ENCODE measurements at regions not wholly inside any gene's neighbourhood (a gene's known extent, or its start where the extent isn't known, plus 50 kb on each side); places are given as distances from the start of the nearest gene placed in this dataset.
A peak's percentile ranks its signal among the peaks of the same experiment; 100 is the strongest.

DNA sequence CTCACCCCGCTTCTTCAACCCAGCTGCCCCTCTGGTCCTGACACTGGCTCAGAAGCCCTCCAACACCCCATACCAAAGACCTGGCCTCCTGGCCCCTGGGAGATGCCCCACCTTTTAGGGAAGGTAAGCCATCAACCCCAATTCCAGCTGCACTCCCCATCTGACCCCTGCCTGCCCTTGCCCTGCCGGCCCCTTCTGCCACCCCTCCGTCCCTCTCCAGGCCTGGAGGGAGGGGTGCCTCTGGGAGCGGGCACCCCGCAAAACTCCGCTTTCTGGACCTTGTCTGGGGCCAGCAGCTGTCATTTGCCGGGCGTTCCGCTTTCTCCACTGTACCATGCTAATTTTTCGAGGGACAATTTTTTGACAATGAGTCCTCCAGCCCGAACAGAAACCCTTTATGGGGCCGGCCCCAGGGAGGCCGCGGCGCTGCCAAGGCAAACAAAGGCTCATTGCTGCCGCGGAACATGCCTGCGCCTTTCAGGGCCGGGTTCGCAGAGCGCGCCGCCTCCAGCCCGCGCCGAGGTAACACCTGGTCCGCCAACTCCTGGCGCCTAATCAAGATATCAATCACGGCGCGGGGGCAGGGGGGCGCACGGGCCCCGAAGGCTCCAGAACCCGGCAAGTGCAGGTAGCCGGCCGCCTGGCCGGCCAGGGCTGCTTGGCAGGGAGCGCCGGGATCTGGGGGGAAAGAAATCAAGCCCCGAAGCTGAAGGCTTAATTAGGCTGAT lies 96.0 kb downstream of the INHBB start (continued):
- TF ChIP-seq HOXA3 (CRISPR knock-in tag; IDR thresholded peaks at IDR 0.05) (peak; percentile 67; the same call in 1 of the 2 replicates), FOXC1 (CRISPR knock-in tag; IDR thresholded peaks at IDR 0.05; ENCODE audit: borderline replicate concordance) (no peak), ARNT2 (CRISPR knock-in tag; IDR thresholded peaks at IDR 0.05; ENCODE audit: low read depth) (no peak), POGZ (CRISPR knock-in tag; IDR thresholded peaks at IDR 0.05) (no peak), TBL1XR1 (IDR thresholded peaks at IDR 0.05; ENCODE audit: borderline replicate concordance, low read length, partially characterized antibody) (no peak), ZNF230 (CRISPR knock-in tag; IDR thresholded peaks at IDR 0.05) (no peak), ZFYVE20 (CRISPR knock-in tag; IDR thresholded peaks at IDR 0.05; ENCODE audit: borderline replicate concordance, low read depth) (no peak), ATRX (CRISPR knock-in tag; IDR thresholded peaks at IDR 0.05; ENCODE audit: borderline replicate concordance) (no peak), ZNF605 (CRISPR knock-in tag; IDR thresholded peaks at IDR 0.05) (no peak), ZNF569 (CRISPR knock-in tag; IDR thresholded peaks at IDR 0.05; ENCODE audit: borderline replicate concordance) (no peak)
- TF ChIP-seq, protein P1, sequence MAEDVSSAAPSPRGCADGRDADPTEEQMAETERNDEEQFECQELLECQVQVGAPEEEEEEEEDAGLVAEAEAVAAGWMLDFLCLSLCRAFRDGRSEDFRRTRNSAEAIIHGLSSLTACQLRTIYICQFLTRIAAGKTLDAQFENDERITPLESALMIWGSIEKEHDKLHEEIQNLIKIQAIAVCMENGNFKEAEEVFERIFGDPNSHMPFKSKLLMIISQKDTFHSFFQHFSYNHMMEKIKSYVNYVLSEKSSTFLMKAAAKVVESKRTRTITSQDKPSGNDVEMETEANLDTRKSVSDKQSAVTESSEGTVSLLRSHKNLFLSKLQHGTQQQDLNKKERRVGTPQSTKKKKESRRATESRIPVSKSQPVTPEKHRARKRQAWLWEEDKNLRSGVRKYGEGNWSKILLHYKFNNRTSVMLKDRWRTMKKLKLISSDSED (CRISPR knock-in tag; IDR thresholded peaks at IDR 0.05), result no peak
- TF ChIP-seq, protein P2, sequence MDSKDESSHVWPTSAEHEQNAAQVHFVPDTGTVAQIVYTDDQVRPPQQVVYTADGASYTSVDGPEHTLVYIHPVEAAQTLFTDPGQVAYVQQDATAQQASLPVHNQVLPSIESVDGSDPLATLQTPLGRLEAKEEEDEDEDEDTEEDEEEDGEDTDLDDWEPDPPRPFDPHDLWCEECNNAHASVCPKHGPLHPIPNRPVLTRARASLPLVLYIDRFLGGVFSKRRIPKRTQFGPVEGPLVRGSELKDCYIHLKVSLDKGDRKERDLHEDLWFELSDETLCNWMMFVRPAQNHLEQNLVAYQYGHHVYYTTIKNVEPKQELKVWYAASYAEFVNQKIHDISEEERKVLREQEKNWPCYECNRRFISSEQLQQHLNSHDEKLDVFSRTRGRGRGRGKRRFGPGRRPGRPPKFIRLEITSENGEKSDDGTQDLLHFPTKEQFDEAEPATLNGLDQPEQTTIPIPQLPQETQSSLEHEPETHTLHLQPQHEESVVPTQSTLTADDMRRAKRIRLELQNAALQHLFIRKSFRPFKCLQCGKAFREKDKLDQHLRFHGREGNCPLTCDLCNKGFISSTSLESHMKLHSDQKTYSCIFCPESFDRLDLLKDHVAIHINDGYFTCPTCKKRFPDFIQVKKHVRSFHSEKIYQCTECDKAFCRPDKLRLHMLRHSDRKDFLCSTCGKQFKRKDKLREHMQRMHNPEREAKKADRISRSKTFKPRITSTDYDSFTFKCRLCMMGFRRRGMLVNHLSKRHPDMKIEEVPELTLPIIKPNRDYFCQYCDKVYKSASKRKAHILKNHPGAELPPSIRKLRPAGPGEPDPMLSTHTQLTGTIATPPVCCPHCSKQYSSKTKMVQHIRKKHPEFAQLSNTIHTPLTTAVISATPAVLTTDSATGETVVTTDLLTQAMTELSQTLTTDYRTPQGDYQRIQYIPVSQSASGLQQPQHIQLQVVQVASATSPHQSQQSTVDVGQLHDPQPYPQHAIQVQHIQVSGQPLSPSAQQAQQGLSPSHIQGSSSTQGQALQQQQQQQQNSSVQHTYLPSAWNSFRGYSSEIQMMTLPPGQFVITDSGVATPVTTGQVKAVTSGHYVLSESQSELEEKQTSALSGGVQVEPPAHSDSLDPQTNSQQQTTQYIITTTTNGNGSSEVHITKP (CRISPR knock-in tag; IDR thresholded peaks at IDR 0.05; ENCODE audit: low read depth), result no peak
- TF ChIP-seq, protein P3, sequence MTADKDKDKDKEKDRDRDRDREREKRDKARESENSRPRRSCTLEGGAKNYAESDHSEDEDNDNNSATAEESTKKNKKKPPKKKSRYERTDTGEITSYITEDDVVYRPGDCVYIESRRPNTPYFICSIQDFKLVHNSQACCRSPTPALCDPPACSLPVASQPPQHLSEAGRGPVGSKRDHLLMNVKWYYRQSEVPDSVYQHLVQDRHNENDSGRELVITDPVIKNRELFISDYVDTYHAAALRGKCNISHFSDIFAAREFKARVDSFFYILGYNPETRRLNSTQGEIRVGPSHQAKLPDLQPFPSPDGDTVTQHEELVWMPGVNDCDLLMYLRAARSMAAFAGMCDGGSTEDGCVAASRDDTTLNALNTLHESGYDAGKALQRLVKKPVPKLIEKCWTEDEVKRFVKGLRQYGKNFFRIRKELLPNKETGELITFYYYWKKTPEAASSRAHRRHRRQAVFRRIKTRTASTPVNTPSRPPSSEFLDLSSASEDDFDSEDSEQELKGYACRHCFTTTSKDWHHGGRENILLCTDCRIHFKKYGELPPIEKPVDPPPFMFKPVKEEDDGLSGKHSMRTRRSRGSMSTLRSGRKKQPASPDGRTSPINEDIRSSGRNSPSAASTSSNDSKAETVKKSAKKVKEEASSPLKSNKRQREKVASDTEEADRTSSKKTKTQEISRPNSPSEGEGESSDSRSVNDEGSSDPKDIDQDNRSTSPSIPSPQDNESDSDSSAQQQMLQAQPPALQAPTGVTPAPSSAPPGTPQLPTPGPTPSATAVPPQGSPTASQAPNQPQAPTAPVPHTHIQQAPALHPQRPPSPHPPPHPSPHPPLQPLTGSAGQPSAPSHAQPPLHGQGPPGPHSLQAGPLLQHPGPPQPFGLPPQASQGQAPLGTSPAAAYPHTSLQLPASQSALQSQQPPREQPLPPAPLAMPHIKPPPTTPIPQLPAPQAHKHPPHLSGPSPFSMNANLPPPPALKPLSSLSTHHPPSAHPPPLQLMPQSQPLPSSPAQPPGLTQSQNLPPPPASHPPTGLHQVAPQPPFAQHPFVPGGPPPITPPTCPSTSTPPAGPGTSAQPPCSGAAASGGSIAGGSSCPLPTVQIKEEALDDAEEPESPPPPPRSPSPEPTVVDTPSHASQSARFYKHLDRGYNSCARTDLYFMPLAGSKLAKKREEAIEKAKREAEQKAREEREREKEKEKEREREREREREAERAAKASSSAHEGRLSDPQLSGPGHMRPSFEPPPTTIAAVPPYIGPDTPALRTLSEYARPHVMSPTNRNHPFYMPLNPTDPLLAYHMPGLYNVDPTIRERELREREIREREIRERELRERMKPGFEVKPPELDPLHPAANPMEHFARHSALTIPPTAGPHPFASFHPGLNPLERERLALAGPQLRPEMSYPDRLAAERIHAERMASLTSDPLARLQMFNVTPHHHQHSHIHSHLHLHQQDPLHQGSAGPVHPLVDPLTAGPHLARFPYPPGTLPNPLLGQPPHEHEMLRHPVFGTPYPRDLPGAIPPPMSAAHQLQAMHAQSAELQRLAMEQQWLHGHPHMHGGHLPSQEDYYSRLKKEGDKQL (CRISPR knock-in tag; IDR thresholded peaks at IDR 0.05; ENCODE audit: low read depth), result peak; percentile 57; the same call in 1 of the 2 replicates
- TF ChIP-seq, protein P4, sequence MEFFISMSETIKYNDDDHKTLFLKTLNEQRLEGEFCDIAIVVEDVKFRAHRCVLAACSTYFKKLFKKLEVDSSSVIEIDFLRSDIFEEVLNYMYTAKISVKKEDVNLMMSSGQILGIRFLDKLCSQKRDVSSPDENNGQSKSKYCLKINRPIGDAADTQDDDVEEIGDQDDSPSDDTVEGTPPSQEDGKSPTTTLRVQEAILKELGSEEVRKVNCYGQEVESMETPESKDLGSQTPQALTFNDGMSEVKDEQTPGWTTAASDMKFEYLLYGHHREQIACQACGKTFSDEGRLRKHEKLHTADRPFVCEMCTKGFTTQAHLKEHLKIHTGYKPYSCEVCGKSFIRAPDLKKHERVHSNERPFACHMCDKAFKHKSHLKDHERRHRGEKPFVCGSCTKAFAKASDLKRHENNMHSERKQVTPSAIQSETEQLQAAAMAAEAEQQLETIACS (CRISPR knock-in tag; IDR thresholded peaks at IDR 0.05), result peak; percentile 60
- TF ChIP-seq, protein P5, sequence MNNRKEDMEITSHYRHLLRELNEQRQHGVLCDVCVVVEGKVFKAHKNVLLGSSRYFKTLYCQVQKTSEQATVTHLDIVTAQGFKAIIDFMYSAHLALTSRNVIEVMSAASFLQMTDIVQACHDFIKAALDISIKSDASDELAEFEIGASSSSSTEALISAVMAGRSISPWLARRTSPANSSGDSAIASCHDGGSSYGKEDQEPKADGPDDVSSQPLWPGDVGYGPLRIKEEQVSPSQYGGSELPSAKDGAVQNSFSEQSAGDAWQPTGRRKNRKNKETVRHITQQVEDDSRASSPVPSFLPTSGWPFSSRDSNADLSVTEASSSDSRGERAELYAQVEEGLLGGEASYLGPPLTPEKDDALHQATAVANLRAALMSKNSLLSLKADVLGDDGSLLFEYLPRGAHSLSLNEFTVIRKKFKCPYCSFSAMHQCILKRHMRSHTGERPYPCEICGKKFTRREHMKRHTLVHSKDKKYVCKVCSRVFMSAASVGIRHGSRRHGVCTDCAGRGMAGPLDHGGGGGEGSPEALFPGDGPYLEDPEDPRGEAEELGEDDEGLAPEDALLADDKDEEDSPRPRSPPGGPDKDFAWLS (CRISPR knock-in tag; IDR thresholded peaks at IDR 0.05; ENCODE audit: borderline replicate concordance), result no peak
